Heart left ventricle (tissue), 16 donors: ENCODE measurements at regions not wholly inside any gene's neighbourhood (a gene's known extent, or its start where the extent isn't known, plus 50 kb on each side); places are given as distances from the start of the nearest gene placed in this dataset.
"Not testable (repeated sequence)": the region's sequence is repeated elsewhere in the genome, so short reads cannot be mapped to it uniquely, and the experiment has no call there.

ENCODE experiments used
- ATAC-seq, 4 donors: fragments of 200-7000 bp; cut with Tn5 transposase; one replicate each; pipeline ENCODE4 v1.9.1; 2020 to 2022; ENCODE audit warnings: moderate library complexity in 4 of 4, mild to moderate bottlenecking in 3 of 4, moderate number of reproducible peaks in 1 of 4
- DNase-seq, 5 donors: peaks; one replicate each; pipeline ENCODE4 v3.0.0-alpha.2; 2020
- H3K27ac ChIP-seq, 12 donors: fragments of 200-600 bp; sonication (generic) in 4 of 12; one replicate each; pipeline versions ENCODE4 v1.5.0 to v1.8.0; 2016 to 2022; ENCODE audit warnings: mild to moderate bottlenecking in 2 of 12
- H3K27me3 ChIP-seq, 9 donors: fragments of 200-600 bp; sonication (generic) in 2 of 9; one replicate each; pipeline versions ENCODE4 v1.5.1 to v1.8.0; 2016 to 2022; ENCODE audit warnings: mild to moderate bottlenecking in 3 of 9
- H3K36me3 ChIP-seq, 9 donors: fragments of 200-600 bp; sonication (generic) in 2 of 9; one replicate each; pipeline versions ENCODE4 v1.5.0 to v1.8.0; 2018 to 2022; ENCODE audit warnings: mild to moderate bottlenecking in 2 of 9
- H3K4me1 ChIP-seq, 12 donors: fragments of 200-600 bp; sonication (generic) in 4 of 12; one replicate each; pipeline versions ENCODE4 v1.5.0 to v1.8.0; 2016 to 2022; ENCODE audit warnings: mild to moderate bottlenecking in 3 of 12
- H3K4me3 ChIP-seq, 12 donors: fragments of 200-600 bp; sonication (generic) in 4 of 12; one replicate each; pipeline versions ENCODE4 v1.5.0 to v1.8.0; 2017 to 2022; ENCODE audit warnings: mild to moderate bottlenecking in 9 of 12, moderate library complexity in 4 of 12
- H3K9me3 ChIP-seq, 12 donors: fragments of 200-600 bp; sonication (generic) in 4 of 12; one replicate each; pipeline versions ENCODE4 v1.5.0 to v1.8.0; 2016 to 2022; ENCODE audit warnings: mild to moderate bottlenecking in 1 of 12
- POLR2A ChIP-seq, 2 donors: fragments of 450-650 bp; IDR thresholded peaks; one replicate each; pipeline ENCODE4 v1.6.1; 2017; ENCODE audit warnings: antibody characterized with exemption in 2 of 2, mild to moderate bottlenecking in 2 of 2, moderate library complexity in 2 of 2
- WGBS, 4 donors: extraction: QIAGEN DNeasy Blood & Tissue Kit in 2 of 4; methylation state at CpG; one replicate each; pipeline versions ENCODE4 v1.1.5 to v1.1.7; 2013 to 2018; 5-methylcytosine and 5-hydroxymethylcytosine counted together
- intact Hi-C, 10 donors: fragments of 100-400 bp; cut with DNase I; formaldehyde crosslinking; loops; one replicate each; pipeline versions ENCODE4 v1.11.1 to v1.14.2; 2022
- TF ChIP-seq, protein P1 (sequence below), 12 donors: fragments of 200-600 bp; sonication (generic) in 4 of 12; IDR thresholded peaks; one replicate each; pipeline versions ENCODE4 v1.5.0 to v1.8.0; 2018 to 2022; ENCODE audit warnings: antibody characterized with exemption in 12 of 12, mild to moderate bottlenecking in 5 of 12
- donor health status: ischemic (EF 13 %, LVEDD 7.1; RV severe dilation, severe dysfunction).
- donor health status: healthy with polysubstance abuse.
- donor health status: DM: no; HTN: yes; CAD: no.
- donor health status: DM: no; HTN: no; CAD: no.
- donor health status: ischemic (EF 25% LVEDD 6.9; RV normal size, moderate dysfunction).
- donor health status: ischemic (EF 25% LVEDD 5.7; RV mildly dilated, moderate dysfunction).
- donor health status: healthy.
- donor health status: DM: yes; HTN: yes; CAD: no.
- donor health status: ischemic (EF 35%, LVEDD 5.7; RV mildly dilated, moderate dysfunction).
- donor health status: nonischemic (EF 11% LVEDD 7.7; RV severe dilation, severe dysfunction).
- donor health status: DM: yes; HTN: yes; CAD: no.
- donor health status: PGD.
- donor health status: ischemic (EF 29% LVEDD 5.4; RV normal size, mild dysfunction).
- donor health status: nonischemic (EF 23%, LVEDD 6.1; RV moderate dilation, normal function).

DNA sequence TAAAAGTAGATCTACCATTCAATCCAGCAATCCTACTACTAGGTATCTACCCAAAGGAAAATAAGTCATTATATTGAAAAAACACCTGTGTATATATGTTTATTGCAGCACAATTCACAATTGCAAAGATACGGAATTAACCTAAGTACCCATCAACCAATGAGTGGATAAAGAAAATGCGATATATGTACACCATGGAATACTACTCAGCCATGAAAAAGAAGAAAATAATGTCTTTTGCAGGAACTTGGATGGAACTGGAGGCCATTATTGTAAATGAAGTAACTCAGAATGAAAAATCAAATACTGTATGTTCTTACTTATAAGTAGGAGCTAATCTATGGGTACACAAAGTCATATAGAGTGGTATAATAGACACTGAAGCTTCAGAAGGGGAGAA is 63.4 kb upstream of the PITX1 start:
- Histone ChIP-seq H3K27me3 (peaks cover 0 to 25% (median 0%) of the 10 kb centered on the region in 9 donors), H3K4me1 (no peaks in the 10 kb centered on the region), H3K4me3 (no peak overlapping the region), H3K9me3 (no peaks in the 10 kb centered on the region), H3K36me3 (no peaks in the 10 kb centered on the region), H3K27ac (no peak overlapping the region)
- WGBS, 4 donors = 87 to 95% (median 91%) methylated on average over 2 of the region's 2 CpGs
- intact Hi-C loops = no loop called here
- no peak for TF ChIP-seq POLR2A (IDR thresholded peaks at IDR 0.05)
- TF ChIP-seq, protein P1, sequence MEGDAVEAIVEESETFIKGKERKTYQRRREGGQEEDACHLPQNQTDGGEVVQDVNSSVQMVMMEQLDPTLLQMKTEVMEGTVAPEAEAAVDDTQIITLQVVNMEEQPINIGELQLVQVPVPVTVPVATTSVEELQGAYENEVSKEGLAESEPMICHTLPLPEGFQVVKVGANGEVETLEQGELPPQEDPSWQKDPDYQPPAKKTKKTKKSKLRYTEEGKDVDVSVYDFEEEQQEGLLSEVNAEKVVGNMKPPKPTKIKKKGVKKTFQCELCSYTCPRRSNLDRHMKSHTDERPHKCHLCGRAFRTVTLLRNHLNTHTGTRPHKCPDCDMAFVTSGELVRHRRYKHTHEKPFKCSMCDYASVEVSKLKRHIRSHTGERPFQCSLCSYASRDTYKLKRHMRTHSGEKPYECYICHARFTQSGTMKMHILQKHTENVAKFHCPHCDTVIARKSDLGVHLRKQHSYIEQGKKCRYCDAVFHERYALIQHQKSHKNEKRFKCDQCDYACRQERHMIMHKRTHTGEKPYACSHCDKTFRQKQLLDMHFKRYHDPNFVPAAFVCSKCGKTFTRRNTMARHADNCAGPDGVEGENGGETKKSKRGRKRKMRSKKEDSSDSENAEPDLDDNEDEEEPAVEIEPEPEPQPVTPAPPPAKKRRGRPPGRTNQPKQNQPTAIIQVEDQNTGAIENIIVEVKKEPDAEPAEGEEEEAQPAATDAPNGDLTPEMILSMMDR (IDR thresholded peaks at IDR 0.05) = no peak
- no peak for DNase-seq
- no peak for ATAC-seq

DNA sequence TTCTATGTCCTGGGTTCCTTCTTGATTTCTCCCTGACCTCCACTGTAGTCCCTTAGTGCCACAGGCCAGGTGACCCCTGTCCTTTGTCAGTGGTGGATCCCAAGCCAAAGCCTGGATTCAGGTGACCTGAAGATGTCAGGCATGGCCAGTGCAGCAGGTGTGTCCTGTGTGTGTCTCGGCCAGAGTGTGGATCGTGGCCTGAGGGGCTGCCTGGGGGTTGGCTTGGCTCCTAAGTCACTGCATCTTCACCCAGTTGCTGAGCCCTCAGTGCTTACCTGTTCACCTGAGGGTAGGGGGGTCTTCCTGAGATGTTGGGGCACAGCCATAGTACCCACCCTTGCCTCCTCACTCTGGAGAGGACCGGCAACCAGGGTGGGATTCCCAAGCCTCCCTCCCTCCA is 61.8 kb upstream of the PITX1 start:
- Histone ChIP-seq H3K4me3 (no peak overlapping the region), H3K36me3 (no peaks in the 10 kb centered on the region), H3K27me3 (peaks cover 0 to 25% (median 0%) of the 10 kb centered on the region in 9 donors), H3K9me3 (no peaks in the 10 kb centered on the region), H3K4me1 (no peaks in the 10 kb centered on the region), H3K27ac (no peak overlapping the region)
- no peak for ATAC-seq
- 86 to 95% (median 92%) methylated on average over 3 of the region's 3 CpGs for WGBS, 4 donors
- DNase-seq = peak in 1 of 5 donors; percentile 5
- no peak for TF ChIP-seq POLR2A (IDR thresholded peaks at IDR 0.05)
- intact Hi-C loops = no loop called here

DNA sequence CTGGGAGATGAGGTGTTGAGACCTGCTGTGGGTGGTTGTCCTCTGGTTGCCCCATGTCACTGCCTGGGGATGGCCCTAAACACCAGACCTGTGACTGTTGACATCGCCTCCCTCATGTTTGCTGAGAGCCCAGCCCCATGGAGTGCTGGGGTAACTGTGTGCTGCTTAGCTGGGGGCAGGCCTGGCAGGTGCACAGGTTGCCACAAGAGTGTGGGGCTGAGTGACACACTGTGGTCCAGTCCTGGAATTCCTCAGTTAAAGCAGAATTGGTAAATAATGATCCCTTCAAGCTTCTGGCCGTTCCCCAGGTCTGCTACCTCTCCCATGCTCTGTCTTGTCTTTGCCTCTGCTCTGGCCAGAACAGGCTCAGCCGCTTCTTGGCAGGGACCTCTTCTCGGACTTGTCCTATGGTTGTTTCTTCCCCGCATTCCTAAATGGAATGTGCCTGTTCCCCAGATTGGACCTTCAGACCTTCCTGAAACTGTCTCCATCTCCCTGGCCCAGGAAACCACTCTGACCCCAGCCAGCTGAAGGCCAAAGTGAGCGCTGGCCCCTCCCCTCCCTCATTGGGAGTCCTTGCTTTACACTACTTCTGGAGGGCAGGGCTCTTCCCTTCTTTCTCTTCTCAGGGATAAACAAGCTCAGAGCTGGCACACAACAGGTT is 61.2 kb upstream of the PITX1 start:
- WGBS, 4 donors = 81 to 86% (median 84%) methylated on average over 6 of the region's 6 CpGs
- ATAC-seq (peak in 1 of 4 donors; percentile 11), DNase-seq (peak in 1 of 5 donors; percentile 9)
- H3K4me3 ChIP-seq = no peak overlapping the region
- H3K9me3 ChIP-seq = no peaks in the 10 kb centered on the region
- no peak overlapping the region for H3K27ac ChIP-seq
- TF ChIP-seq, protein P1 (IDR thresholded peaks at IDR 0.05) = no peak
- TF ChIP-seq POLR2A (IDR thresholded peaks at IDR 0.05) = no peak
- H3K27me3 ChIP-seq = peaks cover 0 to 25% (median 0%) of the 10 kb centered on the region in 9 donors
- intact Hi-C loops = no loop called here
- no peaks in the 10 kb centered on the region for H3K4me1 ChIP-seq
- no peaks in the 10 kb centered on the region for H3K36me3 ChIP-seq

DNA sequence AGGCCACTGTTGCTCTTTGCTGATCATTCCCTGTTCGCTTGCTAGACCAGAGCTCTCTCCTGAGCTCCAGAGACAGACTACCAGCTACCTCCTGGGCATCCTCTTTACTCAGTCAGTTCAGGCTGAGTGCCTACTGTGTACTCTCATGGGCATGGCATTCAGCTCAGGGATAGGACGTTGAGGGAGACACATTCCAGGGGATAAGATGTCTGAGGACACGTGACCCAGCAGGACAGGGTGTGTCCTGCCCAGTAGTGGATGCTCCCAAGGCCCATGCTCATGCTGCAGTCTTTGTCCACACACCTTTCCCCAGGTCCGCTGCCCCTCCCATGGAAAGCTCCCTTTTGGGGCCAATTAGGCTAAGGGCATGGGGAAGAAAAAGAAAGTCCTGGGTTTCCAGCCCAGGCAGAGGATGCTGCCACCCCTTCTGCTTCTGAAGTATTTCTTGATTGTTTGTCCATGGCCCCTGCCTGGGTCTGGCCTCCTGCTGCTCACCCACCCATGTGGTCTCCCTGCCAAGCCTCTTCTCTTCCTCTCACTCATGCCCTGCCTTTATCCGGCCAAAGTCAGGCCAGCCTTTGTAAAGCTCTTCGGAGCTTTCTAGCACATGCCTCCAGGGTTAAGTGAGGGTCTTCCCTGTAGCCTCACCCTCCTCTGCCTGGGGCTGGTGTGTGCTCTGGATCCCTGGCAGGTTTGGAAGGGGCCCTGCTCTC is 60.5 kb upstream of the PITX1 start:
- 68 to 74% (median 72%) methylated on average over 6 of the region's 6 CpGs for WGBS, 4 donors
- Histone ChIP-seq H3K4me3 (no peak overlapping the region), H3K27me3 (peaks cover 0 to 25% (median 0%) of the 10 kb centered on the region in 9 donors), H3K9me3 (no peaks in the 10 kb centered on the region), H3K36me3 (no peaks in the 10 kb centered on the region), H3K27ac (no peak overlapping the region), H3K4me1 (no peaks in the 10 kb centered on the region)
- TF ChIP-seq, protein P1 (IDR thresholded peaks at IDR 0.05) = no peak
- TF ChIP-seq POLR2A (IDR thresholded peaks at IDR 0.05) = no peak
- ATAC-seq (peak in 1 of 4 donors; percentile 28), DNase-seq (peak in 1 of 5 donors; percentile 2)
- intact Hi-C loops = no loop called here

DNA sequence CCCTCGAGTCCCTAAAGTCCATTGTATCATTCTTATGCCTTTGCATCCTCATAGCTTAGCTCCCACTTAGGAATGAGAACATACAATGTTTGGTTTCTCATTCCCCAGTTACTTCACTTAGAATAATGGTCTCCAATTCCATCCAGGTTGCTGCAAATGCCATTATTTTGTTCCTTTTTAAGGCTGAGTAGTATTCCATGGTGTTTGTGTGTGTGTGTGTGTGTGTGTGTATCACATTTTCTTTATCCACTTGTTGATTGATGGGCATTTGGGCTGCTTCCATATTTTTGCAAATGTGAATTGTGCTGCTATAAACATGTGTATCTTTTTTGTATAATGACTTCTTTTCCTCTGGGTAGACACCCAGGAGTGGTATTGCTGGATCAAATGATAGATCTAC is 59.5 kb upstream of the PITX1 start:
- DNase-seq, H3K4me1 ChIP-seq, H3K36me3 ChIP-seq, ATAC-seq, H3K4me3 ChIP-seq, H3K27ac ChIP-seq, H3K9me3 ChIP-seq, intact Hi-C loops: not testable (repeated sequence)
- H3K27me3 ChIP-seq = peaks cover 0 to 25% (median 0%) of the 10 kb centered on the region in 9 donors
- WGBS, 4 donors = 75 to 89% (median 78%) methylated on average over 1 of the region's 1 CpG
